Skin epidermis (tissue), 12 donors: ENCODE measurements at regions not wholly inside any gene's neighbourhood (a gene's known extent, or its start where the extent isn't known, plus 50 kb on each side); places are given as distances from the start of the nearest gene placed in this dataset.
"Not testable (repeated sequence)": the region's sequence is repeated elsewhere in the genome, so short reads cannot be mapped to it uniquely, and the experiment has no call there.

ENCODE experiments used
- H3K27ac ChIP-seq, 21 experiments: fragments of 200-600 bp; sonication (generic) in 11 of 21; one replicate each; pipeline ENCODE4 v1.5.0; 2020; ENCODE audit warnings: mild to moderate bottlenecking in 3 of 21, inconsistent platforms in 2 of 21, moderate library complexity in 2 of 21
- H3K4me3 ChIP-seq, 7 experiments: fragments of 200-600 bp; sonication (generic) in 2 of 7; one replicate each; pipeline ENCODE4 v1.5.0; 2020; ENCODE audit warnings: inconsistent platforms in 2 of 7, mild to moderate bottlenecking in 2 of 7, moderate library complexity in 1 of 7

DNA sequence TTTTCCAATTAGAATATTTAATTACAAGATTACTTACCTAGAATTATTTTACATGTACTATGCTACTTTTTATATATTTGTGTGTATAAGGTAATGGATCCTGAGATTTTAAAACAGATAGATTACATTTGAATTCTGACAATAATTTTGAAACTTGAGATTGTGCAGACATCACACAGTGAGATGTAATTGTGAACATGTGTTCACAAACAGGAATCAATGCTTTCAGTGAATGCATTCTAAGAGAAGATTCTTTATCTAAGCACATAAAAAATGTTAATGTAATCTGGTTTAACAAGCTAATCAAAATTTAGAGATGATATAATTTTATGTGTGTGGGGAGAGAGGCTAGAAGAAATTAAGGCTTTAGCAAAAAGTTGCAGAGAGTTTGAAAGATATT is 1925.5 kb downstream of the ARAP2 start:
- H3K27ac ChIP-seq: no peak overlapping the region
- H3K4me3 ChIP-seq: no peak overlapping the region

DNA sequence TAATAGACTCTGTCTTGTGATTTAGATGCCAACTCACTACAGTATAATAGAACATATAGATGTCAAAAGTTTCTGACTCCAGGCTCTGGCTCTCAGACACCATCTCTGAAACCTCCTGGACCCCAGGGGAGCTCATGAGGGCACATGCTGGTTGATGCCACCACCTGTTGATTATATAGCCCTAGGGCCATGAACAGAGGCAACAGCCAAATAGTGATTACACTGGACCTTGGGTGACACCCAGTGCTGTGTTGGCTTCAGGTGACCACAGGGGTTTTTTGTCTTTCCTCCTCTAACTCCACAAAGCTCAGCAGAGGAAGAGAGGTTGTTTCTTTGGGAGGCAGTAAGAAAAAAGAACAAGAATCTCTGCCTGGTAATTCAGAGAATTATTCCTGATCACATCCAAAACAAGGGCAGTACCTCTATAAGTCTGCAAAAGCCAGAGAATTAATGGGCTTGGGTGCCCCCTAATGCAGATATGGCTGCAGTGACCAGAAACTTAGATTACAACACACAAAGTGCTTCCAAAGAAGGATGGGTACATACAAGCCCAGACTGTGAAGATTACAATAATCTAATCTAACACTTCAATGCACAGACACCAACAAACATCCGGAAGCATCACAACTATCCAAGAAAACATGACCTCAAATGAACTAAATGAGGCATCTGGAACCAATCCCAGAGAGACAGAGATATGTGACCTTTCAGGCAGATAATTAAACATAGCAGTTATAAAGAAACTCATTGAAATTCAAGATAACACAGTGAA is 1920.6 kb downstream of the ARAP2 start:
- H3K4me3 ChIP-seq: no peak overlapping the region

DNA sequence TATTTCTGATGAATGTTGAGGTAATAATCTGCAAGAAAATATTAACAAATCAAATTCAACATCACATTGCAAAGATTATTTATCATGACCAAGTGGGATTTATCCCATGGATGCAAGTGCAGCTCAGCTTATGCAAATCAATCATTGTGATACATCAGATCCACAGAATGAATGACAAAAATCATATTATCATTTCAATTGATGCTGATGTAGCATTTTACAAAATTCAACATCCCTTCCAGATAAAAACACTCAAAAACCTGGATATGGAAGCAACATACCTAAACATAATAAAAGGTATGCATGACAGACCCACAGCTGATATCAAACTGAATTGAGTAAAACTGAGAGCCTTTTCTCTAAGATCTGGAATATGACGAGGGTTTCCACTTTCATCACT is 1915.4 kb downstream of the ARAP2 start:
- H3K4me3 ChIP-seq: no peak overlapping the region
- no peak overlapping the region for H3K27ac ChIP-seq

More for the DNA sequence above, 1920.6 kb downstream of the ARAP2 start:
- no peak overlapping the region for H3K27ac ChIP-seq

DNA sequence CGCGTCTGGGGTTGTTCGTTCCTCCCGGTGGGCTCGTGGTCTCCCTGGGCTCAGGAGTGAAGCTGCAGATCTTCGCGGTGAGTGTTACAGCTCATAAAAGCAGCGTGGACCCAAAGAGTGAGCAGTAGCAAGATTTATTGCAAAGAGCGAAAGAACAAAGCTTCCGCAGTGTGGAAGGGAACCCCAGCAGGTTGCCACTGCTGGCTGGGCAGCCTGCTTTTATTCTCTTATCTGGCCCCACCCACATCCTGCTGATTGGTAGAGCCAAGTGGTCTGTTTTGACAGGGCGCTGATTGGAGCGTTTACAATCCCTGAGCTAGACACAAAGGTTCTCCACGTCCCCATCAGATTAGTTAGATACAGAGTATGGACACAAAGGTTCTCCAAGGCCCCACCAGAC is 1909.2 kb downstream of the ARAP2 start:
- H3K4me3 ChIP-seq, H3K27ac ChIP-seq: not testable (repeated sequence)

DNA sequence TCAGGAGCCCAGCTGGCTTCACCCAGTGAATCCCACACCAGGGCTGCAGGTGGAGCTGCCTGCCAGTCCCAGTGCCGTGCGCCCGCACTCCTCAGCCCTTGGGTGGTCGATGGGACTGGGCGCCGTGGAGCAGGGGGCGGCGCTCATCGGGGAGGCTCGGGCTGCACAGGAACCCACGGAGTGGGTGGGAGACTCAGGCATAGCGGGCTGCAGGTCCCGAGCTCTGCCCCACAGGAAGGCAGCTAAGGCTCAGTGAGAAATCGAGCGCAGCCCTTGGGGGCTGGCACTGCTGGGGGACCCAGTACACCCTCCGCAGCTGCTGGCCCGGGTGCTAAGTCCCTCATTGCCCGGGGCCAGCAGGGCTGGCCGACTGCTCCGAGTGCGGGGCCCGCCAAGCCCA is 1908.8 kb downstream of the ARAP2 start:
- not testable (repeated sequence) for H3K4me3 ChIP-seq, H3K27ac ChIP-seq

DNA sequence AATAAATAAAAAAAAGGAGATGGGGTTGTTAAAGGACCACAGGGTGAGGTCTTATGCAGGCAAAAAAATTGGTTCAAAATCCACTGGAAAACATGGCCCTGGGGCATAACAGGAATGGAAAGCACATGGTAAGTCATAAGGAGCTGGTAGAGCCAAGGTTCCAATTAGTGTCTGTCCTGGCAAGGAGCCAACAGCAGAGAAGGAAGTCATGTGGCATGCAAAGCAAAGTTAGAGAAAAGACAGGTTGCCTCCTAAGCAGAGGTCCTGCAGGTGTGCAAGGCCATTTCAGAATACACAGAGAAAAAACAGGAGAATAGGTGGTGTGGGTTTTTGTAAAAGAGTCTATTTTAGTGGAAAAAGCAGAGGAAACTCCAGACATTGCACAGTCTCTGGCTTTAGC is 1881.7 kb downstream of the ARAP2 start:
- no peak overlapping the region for H3K4me3 ChIP-seq
- no peak overlapping the region for H3K27ac ChIP-seq

DNA sequence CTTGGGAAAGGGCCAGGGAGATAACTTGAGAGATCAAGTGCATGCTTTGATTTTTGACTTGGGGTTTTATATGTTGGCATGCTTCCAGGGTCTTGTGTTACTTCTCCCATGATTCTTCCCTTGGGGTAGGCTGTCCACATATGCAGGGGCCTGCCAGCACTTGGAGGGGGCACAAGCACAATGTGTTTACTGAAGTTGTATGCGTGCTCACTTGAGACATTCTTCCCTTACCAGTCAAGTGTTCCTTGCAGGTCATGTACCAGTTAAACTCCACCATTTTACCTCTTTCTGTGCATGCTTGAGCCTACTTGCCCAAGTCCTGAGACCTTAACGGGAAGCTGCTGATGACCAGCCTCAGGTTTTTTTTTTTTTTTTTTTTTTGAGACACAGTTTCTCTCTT is 1880.5 kb downstream of the ARAP2 start:
- H3K4me3 ChIP-seq: no peak overlapping the region
- H3K27ac ChIP-seq: no peak overlapping the region

DNA sequence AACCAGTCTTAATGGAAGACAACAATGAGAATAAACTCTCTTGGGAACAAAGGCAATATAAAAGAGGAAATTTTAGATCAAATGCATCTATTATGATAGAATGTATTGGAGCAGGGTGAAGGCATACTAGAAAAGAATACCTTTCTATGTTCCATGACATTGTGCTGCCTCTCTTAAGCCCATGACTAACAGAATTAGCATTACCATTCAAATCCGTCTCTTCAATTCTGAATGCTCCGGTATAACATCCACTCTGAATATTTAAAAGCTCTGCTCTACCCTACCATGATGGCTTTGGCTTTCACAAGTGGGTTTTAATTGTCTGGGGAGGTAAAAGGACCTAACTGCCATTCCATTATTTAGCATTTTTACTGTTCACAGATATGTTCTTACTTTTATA is 1878.4 kb downstream of the ARAP2 start:
- no peak overlapping the region for H3K27ac ChIP-seq
- H3K4me3 ChIP-seq: no peak overlapping the region

DNA sequence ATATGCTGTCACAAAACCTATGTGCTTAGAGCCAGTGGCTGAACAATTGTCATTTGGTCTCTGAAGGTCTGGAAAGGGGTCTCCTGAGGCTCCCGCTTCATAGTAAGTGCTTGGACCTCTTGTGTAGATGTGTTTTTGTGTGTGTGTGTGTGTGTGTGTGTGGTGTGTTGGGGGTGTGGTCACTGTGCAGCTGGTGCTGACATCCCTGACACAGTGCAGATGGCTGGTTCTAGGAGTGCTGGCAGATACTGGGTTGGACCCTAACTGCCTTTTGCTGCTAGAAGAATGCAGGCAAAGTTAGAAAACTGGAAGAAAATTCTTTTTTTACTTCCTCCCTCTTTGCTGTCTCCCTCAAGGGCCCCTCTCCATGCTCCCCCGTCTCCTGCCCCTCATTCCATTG is 1872.6 kb downstream of the ARAP2 start:
- Histone ChIP-seq H3K27ac (no peak overlapping the region), H3K4me3 (no peak overlapping the region)

DNA sequence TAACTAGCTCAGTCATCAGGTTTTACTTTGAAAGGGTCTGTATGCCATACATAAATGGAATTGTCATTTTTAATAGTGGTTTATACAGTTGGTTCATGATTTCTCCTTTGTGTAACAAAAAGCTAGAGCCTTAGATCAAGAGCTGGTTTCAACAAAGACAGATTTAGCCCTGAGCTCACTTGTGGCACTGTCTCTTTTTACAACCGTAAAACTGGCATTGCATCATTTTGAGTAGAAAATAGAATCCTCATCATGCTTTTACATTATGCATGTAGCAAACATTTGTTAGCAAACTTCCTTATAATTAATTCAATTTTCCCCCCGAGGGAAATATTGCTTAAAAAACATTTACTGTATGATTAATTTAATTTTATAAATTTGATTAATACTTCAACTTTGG is 1871.5 kb downstream of the ARAP2 start:
- Histone ChIP-seq H3K27ac (no peak overlapping the region), H3K4me3 (no peak overlapping the region)

DNA sequence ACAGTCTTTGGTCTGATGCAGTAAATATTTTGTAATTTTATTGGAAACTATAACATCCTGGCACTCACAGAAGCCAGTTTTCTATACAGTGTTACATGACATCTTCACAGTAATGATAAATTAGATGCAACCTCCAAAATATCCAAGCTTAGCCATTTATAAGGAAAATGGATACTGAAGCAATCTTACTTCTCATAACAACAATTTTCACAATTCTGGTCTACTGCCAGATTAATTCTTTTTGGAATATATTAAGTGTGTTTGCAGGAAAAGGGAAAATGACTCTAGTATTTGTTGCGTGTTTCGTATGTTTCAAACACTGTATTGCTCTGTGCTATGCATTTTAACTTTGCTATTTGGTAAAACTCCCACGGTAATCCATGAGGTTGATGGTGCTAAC is 1870.9 kb downstream of the ARAP2 start:
- no peak overlapping the region for H3K4me3 ChIP-seq
- no peak overlapping the region for H3K27ac ChIP-seq

DNA sequence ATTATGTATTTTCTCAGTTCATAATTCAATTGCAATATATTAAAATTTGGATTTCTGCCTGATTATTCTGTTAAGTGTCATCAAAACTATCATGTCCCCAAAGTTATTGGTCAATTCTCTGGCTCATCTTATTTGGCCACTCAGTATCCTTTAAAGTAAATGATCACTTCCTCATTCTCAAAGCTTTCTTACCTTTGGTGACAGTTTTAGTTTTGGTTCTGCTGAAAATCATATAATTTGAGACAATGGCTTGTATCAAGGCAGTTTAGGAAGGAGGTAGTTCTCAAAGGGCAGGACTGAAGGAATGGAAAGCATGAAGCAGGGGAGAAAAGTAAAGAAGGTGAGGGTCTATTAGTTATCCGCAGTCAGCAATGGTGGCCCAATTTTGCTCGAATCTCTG is 1832.1 kb downstream of the ARAP2 start:
- no peak overlapping the region for H3K27ac ChIP-seq
- no peak overlapping the region for H3K4me3 ChIP-seq

DNA sequence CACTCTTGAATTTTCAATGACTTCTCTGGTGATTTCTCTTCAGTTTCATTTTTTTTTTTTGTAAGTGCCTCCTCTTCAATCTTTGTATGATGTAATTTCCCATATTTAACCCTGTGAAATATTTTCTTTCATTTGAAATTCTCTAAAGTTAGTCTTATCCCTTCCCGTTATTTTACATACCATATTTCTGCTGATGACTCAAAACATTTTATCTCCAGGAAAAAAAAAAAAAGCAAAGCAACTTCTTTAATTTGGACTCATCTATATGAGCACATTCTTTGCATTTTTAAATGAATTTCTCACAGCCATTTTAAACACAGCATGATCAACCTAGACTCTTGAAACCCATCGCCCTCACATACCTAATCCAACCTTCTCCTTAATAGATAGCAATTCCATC is 1831.4 kb downstream of the ARAP2 start:
- Histone ChIP-seq H3K4me3 (no peak overlapping the region), H3K27ac (no peak overlapping the region)

DNA sequence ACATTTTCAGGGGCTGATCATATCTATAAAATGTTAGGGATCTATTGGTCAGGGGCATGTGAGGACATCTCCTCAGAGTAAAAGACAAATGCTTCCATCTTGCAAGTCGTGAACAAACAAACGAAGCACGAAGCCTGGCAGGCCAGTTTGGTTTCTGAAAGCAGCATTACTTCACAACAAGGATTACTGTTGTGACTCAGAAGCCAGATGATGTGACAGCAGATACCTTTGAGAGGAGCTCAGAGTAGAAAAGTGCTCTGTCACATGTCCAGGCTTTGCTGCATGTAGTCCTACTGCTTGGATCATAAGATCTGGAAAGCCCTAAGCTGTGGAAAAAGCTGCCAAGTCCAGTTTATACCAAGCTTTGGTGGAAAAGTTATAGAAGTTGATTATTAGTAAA is 1827.2 kb downstream of the ARAP2 start:
- H3K27ac ChIP-seq: no peak overlapping the region
- no peak overlapping the region for H3K4me3 ChIP-seq

DNA sequence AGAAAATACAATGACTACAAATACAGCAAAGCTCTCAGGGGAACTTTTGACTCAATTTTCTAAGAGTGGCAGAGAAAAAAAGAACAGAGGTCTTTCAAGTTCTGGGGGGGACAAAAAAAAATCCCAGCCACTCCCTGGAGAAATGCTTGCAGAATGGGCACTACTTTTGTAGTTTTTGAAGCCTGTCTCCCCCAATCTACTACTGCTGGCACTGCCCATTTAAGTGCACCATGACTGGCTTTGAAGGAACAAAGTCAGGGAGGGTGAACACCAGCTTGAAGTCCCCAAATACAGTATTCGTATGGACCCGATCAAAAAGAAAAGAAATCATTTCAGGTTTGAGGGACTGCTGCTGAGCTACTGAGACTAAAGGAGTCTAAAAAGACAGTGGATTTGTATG is 1824.4 kb downstream of the ARAP2 start:
- H3K27ac ChIP-seq: no peak overlapping the region
- H3K4me3 ChIP-seq: no peak overlapping the region

DNA sequence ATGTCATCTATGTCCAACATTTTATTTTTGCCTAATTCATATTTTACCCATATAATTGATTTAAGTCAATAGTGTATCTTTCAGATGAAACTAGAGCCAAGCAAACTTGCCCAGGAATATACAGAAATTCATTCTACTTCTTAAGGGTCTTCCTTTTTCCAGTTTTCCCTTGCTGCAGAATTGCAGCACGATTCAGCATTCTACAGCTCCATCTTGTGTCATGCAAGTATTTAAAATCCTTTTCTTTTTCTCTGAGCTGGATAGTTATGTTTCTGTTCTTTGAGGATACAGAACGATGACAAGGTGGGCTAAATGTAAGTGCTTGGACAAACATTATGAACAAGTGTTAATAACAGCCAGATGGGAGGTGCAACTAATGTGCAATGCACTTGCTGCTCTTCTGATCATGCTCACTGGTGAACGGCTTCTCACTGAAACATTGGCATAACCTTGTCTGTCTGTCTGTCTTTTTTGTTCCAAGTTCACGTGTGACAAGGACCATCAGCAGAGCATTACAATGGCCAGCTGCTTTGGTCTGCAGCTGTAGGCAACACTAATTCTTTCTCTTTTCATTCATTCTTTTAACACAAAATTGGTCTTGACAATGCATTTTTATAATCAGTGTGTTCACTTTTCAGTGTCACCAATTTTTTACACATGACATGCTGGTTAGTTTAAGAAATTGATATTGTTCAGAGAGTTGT is 1821.7 kb downstream of the ARAP2 start:
- Histone ChIP-seq H3K27ac (no peak overlapping the region), H3K4me3 (no peak overlapping the region)

DNA sequence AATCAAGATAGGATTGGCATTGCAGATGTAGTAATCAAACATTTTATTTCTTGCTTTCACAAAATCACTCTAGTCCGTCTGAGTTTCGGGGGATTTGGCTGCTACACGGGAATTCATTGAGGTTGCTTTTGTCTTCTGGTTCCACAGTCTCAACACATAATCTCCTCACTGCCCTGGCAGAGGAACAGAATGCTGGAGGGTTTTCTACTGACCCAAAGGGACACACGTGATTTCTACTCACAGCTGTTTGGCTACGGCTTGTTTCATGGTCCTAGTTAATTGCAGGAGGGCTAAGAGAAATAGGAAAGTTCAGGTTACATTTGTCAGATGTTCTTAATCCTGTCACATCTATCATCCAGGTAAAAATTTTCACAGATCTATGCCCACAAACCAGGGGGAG is 1811.6 kb downstream of the ARAP2 start:
- Histone ChIP-seq H3K4me3 (no peak overlapping the region), H3K27ac (no peak overlapping the region)

DNA sequence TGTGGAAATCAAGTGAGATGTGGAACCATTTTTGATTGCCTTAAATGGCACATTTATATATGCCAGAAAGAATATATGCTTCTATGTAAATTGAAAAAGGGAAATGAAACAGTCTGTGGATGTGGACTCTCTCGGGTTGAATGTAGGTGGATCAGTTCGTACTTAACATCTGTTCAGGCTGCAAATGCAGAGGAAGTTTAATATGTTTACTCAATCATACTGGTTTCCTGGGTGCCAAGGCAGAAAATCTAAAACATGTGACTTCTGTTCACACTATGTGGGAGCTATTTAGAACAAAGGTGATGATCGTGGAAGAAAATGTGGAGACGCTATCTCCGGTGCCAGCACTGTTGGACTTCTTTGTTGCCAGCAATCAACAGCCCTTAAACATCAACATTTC is 1809.9 kb downstream of the ARAP2 start:
- not testable (repeated sequence) for H3K27ac ChIP-seq, H3K4me3 ChIP-seq

DNA sequence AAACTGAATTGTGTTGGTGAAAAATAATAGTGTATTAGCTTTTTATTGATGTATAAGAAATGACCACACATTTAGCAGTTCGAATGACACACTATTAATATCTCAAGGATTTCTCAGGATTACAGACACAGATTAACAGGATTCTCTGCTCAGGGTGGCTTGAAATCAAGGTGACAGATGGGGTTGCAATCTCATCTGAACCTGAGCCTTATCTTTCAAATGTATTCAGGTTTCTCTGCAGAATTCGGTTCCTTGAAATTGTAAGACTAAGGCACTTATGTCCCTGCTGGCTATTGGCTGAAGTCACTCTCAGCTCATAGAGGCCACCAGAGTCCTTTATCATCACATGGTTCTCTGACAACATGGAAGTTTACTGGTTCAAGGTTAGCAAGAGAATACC is 1780.1 kb downstream of the ARAP2 start:
- Histone ChIP-seq H3K27ac (no peak overlapping the region), H3K4me3 (no peak overlapping the region)

DNA sequence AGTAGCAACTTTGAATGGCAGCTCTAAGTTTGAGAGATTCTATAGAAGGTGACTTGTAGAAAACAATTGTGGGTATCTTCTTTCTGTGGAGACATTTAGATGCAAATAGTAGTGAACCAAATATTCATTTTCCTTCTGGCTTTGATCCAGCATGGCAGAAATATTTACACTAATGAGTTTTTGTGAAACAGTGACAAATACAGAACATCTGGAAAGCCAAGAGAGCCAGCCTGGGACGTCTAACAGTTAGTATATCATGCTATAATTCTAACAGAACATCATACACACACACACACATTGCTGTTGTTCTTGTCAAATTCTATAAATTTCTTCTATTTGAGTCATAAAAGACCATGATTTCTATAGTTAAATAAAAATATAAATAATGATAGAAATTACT is 1777.9 kb downstream of the ARAP2 start:
- no peak overlapping the region for H3K4me3 ChIP-seq

DNA sequence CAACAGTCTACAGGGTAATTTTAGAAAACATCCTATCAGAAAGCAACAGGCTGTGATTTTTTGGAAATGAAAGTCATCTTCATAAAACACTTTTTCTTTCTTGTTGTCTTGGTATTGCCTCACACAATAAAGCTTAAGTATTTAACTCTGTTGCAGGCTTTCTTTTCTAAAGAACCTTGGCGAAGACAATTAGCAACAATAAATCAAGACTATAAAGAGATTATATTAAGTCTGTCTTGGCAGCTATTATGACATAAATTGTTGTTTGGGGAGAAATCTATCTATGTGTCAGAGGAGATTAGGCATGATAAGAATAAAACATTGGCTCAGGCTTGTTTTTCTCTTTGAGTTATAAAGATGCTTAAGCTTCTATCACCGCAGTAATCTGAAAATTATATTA is 1774.8 kb downstream of the ARAP2 start:
- Histone ChIP-seq H3K27ac (no peak overlapping the region), H3K4me3 (no peak overlapping the region)

More for the DNA sequence above, 1777.9 kb downstream of the ARAP2 start:
- no peak overlapping the region for H3K27ac ChIP-seq

DNA sequence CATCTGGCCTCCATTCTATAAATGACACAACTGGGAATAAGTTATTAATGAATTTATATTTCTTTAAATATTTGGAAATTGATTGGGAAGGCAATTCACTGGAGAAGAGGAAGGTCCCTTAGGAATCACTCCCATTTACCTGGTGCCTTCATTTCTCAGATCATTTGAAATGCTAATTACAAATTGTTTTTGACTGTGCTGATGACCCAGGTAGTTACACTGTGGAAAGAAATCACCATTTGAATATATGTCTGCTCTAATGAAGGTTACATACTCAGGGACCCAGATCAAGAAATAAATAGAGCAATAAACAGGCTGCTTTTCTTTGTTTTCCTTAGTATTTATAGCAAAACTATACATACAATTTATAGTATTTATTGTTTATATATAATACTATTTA is 1759.1 kb downstream of the ARAP2 start:
- H3K27ac ChIP-seq: no peak overlapping the region

More for the DNA sequence above, 1759.1 kb downstream of the ARAP2 start:
- no peak overlapping the region for H3K4me3 ChIP-seq
